Testis (tissue), 2 donors: ENCODE measurements at regions not wholly inside any gene's neighbourhood (a gene's known extent, or its start where the extent isn't known, plus 50 kb on each side); places are given as distances from the start of the nearest gene placed in this dataset.

Experiments used
- DNase-seq: peaks from one replicate; pipeline ENCODE4 v3.0.0-alpha.2; 2019
- H3K27ac ChIP-seq, 2 donors: fragments of 200-600 bp; sonication (generic); one replicate each; pipeline ENCODE4 v1.5.1; 2019
- H3K27me3 ChIP-seq: fragments of 200-600 bp; sonication (generic); one replicate; pipeline ENCODE4 v1.5.1; 2019
- H3K36me3 ChIP-seq: fragments of 200-600 bp; sonication (generic); one replicate; pipeline ENCODE4 v1.5.1; 2017; ENCODE audit warnings: low read depth; ENCODE audit errors: missing control alignments
- H3K4me1 ChIP-seq: fragments of 200-600 bp; sonication (generic); one replicate; pipeline ENCODE4 v1.5.1; 2019
- H3K4me3 ChIP-seq, 2 donors: fragments of 200-600 bp; sonication (generic); one replicate each; pipeline ENCODE4 v1.5.1; 2017 to 2019
- H3K9me3 ChIP-seq: fragments of 200-600 bp; sonication (generic); one replicate; pipeline ENCODE4 v1.5.1; 2017
- POLR2A ChIP-seq: fragments of 450-650 bp; IDR thresholded peaks from one replicate; pipeline ENCODE4 v1.6.1; 2017; ENCODE audit warnings: antibody characterized with exemption, mild to moderate bottlenecking, moderate library complexity
- WGBS, 2 donors: methylation state at CpG; one replicate each; pipeline ENCODE4 v1.1.5; 2018; 5-methylcytosine and 5-hydroxymethylcytosine counted together
- intact Hi-C: fragments of 100-400 bp; cut with DNase I; formaldehyde crosslinking; loops from one replicate; pipeline ENCODE4 v1.15.1; 2023; ENCODE audit warnings: low total_unique reads
- TF ChIP-seq, protein P1 (sequence below), 3 experiments: fragments of 450-650 bp in 2 of 3; fragments of 200-600 bp in 1 of 3; sonication (generic) in 1 of 3; IDR thresholded peaks; one replicate each; pipeline ENCODE4 v1.5.1; 2016 to 2019; ENCODE audit warnings: antibody characterized with exemption in 3 of 3, mild to moderate bottlenecking in 2 of 3, moderate library complexity in 1 of 3

- intact Hi-C loops: no loop called here
- Histone ChIP-seq H3K4me1 (no peaks in the 10 kb centered on the region), H3K4me3 (no peak overlapping the region), H3K27ac (no peak overlapping the region), H3K9me3 (no peaks in the 10 kb centered on the region), H3K27me3 (no peaks in the 10 kb centered on the region), H3K36me3 (no peaks in the 10 kb centered on the region)
- DNase-seq: no peak
- TF ChIP-seq POLR2A: no peak
- TF ChIP-seq, protein P1, sequence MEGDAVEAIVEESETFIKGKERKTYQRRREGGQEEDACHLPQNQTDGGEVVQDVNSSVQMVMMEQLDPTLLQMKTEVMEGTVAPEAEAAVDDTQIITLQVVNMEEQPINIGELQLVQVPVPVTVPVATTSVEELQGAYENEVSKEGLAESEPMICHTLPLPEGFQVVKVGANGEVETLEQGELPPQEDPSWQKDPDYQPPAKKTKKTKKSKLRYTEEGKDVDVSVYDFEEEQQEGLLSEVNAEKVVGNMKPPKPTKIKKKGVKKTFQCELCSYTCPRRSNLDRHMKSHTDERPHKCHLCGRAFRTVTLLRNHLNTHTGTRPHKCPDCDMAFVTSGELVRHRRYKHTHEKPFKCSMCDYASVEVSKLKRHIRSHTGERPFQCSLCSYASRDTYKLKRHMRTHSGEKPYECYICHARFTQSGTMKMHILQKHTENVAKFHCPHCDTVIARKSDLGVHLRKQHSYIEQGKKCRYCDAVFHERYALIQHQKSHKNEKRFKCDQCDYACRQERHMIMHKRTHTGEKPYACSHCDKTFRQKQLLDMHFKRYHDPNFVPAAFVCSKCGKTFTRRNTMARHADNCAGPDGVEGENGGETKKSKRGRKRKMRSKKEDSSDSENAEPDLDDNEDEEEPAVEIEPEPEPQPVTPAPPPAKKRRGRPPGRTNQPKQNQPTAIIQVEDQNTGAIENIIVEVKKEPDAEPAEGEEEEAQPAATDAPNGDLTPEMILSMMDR (IDR thresholded peaks at IDR 0.05): no peak
- 50 to 61% methylated on average over 2 of the region's 2 CpGs for WGBS, 2 donors
These were observed 168.0 kb upstream of the NECTIN1 start for GRCh38 chr11:119897046-119897440.

DNA sequence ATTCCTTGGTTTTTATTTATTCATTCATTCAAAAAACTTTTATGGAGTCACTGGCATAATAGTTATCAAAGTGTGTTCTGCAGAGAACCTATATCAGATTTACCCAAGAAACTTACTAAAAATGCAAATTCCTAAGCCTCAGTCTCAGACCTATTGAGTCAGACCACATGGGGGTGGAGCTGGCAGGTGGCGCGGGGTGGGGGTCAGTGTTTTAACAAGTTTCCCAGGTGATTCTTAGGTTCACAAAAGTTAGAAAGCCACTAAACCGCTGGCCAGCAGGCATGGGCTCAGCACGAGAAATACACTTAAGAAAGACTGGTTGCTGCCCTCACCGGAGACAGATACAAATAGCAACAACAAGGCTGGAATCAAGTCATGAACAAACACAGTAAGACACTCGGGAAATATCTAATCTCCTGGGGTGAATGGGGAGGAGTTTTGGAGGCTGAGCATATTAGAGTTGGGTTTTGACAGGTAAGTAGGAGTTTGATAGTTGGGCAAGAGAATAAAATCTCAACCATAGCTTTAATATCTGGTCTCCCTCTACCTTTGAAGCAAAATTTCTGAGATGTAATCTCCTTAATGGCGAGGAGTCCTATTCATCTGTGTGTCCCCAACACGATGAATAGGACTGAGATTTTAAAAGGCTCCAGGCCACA, 167.5 kb upstream of the NECTIN1 start:
- H3K27me3 ChIP-seq: no peaks in the 10 kb centered on the region
- TF ChIP-seq, protein P1 (IDR thresholded peaks at IDR 0.05): no peak
- TF ChIP-seq POLR2A: no peak
- intact Hi-C loops: no loop called here
- H3K27ac ChIP-seq: no peak overlapping the region
- DNase-seq: no peak
- no peaks in the 10 kb centered on the region for H3K36me3 ChIP-seq
- H3K9me3 ChIP-seq: no peaks in the 10 kb centered on the region
- 79% methylated on average over 8 of the region's 8 CpGs for WGBS, 2 donors
- no peak overlapping the region for H3K4me3 ChIP-seq
- H3K4me1 ChIP-seq: no peaks in the 10 kb centered on the region

DNA sequence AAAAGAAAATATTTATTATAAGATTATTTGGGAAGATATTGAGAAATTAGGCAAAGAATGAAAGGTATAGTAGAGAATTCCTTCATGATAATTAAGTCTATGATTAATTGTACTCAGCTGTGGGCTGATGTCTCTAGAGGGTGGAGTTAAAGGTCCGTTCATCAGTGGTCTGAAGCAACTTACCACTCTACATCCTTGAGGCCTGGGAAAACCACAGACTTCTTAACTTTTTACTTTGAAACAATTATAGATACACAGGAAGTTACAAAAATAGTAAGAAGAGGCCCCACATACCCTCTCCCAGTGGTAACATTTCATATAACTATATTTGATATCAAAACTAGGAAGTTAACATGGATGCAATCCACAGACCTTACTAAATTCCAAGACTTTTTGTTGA, 167.0 kb upstream of the NECTIN1 start:
- H3K27ac ChIP-seq: no peak overlapping the region
- H3K9me3 ChIP-seq: no peaks in the 10 kb centered on the region
- WGBS, 2 donors: 40 to 47% methylated on average over 1 of the region's 1 CpG
- H3K4me1 ChIP-seq: no peaks in the 10 kb centered on the region
- DNase-seq: no peak
- intact Hi-C loops: no loop called here
- H3K36me3 ChIP-seq: no peaks in the 10 kb centered on the region
- H3K4me3 ChIP-seq: no peak overlapping the region
- H3K27me3 ChIP-seq: no peaks in the 10 kb centered on the region
- TF ChIP-seq, protein P1 (IDR thresholded peaks at IDR 0.05): no peak
- no peak for TF ChIP-seq POLR2A

- Histone ChIP-seq H3K36me3 (no peaks in the 10 kb centered on the region), H3K27ac (no peak overlapping the region), H3K4me1 (no peaks in the 10 kb centered on the region), H3K4me3 (no peak overlapping the region), H3K9me3 (no peaks in the 10 kb centered on the region), H3K27me3 (no peaks in the 10 kb centered on the region)
- DNase-seq: no peak
- intact Hi-C loops: no loop called here
- 91 to 94% methylated on average over 3 to 4 of the region's 4 CpGs for WGBS, 2 donors
- no peak for TF ChIP-seq POLR2A
- TF ChIP-seq, protein P1 (IDR thresholded peaks at IDR 0.05): no peak
These were observed 165.9 kb upstream of the NECTIN1 start for GRCh38 chr11:119894916-119895315.

GRCh38 chr11:119892311-119892808, 163.4 kb upstream of the NECTIN1 start:
- Histone ChIP-seq H3K9me3 (no peaks in the 10 kb centered on the region), H3K4me1 (no peaks in the 10 kb centered on the region), H3K4me3 (no peak overlapping the region), H3K27me3 (no peaks in the 10 kb centered on the region), H3K36me3 (no peaks in the 10 kb centered on the region), H3K27ac (no peak overlapping the region)
- intact Hi-C loops: no loop called here
- TF ChIP-seq, protein P1 (IDR thresholded peaks at IDR 0.05): no peak
- no peak for TF ChIP-seq POLR2A
- DNase-seq: no peak
- WGBS, 2 donors: 66 to 74% methylated on average over 15 to 16 of the region's 16 CpGs
